Daoy (cell line): ENCODE measurements at regions not wholly inside any gene's neighbourhood (a gene's known extent, or its start where the extent isn't known, plus 50 kb on each side); places are given as distances from the start of the nearest gene placed in this dataset.
"Not testable (repeated sequence)": the region's sequence is repeated elsewhere in the genome, so short reads cannot be mapped to it uniquely, and the experiment has no call there.

ENCODE experiments used
- DNase-seq: peaks from one replicate; pipeline ENCODE4 v3.0.0-alpha.2; 2015; ENCODE audit warnings: low read depth

DNA sequence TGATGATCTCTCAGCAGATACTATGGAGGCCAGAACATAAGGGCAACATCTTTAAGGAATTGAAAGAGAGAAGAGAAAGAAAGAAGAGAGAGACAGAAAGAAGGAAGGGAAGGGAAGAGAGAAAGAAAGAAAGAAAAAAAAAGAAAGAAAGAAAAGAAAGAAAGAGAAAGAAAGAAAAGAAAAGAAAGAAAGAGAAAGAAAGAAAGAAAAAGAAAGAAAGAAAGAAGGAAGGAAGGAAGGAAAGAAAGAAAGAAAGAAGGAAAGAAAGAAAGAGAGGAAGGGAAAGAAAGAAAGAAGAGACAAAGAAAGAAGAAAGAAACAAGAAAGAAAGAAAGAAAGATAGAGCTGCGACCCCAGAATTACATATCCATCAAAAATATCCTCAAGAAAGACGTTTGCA, 124.9 kb downstream of the CPZ start:
- not testable (repeated sequence) for DNase-seq

DNA sequence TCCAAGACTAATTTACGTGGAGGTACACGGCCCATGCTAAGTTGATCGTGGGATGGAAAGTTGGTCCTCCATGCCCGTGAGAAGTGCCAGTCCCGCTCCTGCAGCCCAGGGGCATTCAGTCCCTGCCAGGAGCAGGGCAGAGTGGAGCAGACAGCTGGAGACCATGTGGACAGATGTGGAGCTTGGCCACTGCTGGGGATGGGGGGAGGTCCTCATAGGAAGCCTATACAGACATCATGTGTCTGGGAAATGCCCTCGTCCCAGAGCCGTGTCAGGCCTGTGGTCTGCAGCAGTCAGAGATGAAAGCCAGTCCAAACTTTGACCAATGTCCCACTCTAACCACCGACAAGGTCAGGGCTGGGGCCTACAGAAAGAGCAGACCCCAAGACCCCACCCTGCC, 118.4 kb downstream of the CPZ start:
- DNase-seq: no peak

DNA sequence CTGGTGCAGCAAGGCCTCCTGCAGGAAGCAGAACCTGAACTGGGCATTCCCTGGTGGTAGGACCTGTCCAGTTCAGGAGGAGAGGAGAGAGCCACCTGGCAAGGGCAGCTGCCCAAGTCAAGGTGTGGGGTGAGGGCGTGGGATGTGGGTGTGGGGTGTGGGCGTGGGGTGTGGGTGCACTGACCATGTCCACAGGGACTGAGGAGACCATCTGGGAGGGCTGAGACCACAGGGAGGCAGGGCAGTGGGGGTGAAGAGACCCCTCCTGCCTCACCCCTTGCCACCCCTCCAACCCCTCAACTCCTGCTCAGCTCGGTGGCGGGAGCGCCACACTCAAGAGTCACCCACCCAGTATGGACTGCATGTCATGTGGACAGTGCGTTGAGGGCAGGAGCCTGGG, 117.9 kb downstream of the CPZ start:
- no peak for DNase-seq

DNA sequence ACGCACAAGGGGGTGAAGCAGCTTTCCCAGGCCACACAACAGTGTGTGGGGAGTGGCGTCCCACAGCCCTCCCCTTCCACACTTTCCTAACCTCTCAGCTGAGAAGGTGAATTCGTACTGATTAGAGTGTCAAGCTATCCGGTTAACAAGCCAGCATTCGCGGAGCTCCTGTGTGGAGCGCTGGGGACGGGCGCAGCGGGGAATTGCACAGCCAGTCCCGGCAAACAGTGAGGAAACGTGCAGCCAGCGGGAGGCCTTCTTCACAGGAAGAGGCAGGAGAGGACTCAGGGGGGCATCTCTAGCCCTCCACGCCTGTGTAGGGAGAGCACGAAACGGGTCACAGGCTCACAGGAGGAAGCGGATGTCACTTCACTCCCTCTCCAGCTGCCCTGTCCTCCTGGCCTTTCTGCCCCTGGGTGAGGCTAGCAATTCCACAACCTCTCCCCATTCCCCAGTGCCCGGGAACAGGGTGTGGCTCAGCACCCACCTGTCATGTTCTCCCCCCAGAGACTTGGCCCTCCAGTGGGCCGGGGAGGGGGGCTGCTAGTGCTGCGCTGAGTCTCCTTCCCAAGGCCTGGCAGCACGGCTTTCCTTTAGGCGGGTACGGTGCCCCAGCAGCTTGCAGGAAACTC, 117.3 kb downstream of the CPZ start:
- DNase-seq: no peak

DNA sequence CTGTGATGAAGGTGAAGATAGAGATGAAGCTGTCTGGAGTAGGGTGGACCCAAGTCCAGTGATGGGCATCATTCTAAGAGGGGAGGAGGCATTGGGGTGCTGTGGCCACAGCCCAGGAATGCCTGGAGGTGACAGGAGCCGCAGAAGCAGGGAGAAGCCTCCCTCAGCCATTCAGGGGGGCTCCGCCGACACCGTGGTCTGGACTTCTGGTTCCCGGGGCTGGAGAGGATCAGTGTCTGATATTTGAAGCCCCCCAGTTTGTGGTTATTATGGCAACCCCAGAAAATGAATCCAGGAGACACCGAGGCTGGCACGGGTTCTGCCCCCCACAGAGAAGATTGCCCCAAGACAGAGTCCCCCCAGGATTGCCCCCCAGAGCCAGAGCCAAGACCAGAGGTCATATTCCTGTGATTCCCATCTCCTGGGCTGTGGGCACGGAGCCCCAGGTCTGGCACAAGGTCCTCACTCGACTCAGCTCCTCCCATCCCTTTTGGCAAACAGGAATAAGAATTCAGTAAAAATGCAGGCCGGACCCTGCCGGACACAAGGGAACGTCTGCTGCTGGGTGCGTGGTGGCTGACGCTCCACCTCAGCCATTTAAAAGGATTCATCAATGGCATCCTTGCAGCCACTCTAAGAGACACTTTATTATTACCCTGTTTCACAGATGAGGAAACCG, 116.6 kb downstream of the CPZ start:
- no peak for DNase-seq

DNA sequence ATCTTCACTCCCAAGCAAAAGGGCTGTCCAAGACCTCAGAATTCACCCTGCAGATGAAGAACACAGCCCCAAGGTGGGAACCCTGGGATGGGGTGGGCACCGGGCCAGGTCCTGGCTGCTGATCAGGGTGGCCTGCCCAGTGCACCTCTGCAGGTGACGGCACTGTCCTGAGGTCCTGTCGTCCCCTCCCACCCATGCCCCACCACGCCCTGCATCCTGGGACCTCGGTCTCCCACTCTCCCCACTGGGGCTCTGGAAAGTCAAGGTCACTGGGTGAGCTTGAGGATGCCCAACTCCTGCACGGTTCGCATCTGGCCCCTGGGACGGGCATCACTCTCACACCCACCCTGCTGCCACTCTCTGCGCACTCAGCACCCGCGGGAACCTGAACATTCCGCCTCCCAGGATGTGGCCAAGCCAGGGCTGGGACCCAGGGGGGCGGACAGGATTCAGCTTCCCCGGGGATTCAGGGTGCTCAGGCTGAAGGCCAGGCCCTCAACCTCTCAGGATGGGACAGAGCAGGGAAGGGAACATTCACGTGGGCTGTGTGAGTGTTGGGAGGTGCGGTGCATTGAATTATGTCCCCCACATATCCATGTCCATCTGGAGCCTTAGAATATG, 115.9 kb downstream of the CPZ start:
- DNase-seq: no peak

DNA sequence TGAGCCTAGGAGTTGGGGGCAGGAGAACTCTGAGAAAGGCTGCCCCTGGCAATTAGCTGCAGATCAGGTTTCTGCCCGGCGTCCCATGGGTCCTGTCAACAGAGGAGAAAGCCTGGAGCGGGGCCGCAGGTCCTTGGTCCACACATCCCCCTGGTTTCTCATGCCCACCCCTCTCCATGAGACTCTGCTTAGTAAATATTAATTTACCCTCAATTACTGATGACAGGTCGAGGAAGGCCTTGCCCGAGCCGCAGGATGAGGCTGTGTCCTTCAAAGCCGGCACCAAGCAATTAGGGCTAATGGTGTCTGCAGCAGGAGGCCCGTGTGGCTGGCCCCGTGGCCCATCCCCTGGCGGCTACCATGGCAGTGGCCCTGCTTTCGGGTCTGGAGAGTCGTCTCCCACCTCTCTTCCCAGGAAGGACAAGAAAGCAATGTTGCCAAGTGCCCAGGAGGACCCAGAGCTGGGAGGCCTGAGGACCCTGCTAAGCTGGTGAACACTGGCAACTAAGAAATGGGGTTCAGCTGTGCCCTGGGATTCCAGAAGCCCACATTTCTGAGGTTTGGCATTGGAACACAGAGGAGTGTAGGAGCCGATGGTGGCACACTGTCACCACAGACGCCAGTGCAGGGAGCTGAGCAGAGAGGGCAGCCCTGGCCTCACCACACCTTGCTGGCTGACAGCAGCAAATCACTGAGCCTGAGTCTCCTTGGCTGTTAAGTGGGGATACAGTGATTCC, 114.6 kb downstream of the CPZ start:
- no peak for DNase-seq

DNA sequence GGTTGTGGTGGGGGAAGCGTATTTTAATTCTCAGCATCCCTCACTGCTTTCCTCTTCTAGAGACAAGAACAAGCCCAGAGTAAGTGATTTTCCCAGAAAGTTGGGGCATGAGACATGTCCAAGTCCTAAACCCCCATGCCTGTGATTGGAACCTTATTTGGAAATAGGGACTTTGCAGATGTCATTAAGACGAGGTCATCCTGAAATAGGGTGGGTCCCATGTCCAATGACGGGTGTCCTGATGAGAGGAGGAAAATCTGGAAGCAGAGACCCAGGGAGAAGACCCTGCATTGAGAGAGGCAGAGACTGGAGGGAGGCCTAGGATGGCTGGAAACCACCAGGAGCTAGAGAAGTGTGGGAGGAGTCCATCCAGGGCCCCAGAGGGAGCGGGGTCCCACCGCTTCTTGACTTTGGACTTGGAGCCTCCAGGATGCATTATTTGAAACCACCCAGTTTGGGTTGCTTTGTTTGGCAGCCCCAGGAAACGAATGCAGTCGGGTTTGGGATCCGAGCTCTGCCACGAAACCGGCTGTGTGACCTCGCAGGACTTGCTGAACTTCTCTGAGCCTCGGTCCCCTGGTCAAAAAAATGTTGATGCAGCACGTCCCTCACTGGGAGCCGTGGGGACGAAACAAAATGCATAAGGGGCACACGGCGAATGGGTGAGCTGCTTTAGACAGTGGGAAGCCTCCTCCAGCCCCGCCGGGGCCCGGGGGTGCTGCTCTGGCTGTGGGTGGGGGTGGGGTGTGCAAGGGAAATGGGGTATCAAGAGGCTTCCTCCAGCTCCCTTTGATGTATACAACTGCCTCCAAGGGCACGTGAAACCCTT, 113.9 kb downstream of the CPZ start:
- no peak for DNase-seq

DNA sequence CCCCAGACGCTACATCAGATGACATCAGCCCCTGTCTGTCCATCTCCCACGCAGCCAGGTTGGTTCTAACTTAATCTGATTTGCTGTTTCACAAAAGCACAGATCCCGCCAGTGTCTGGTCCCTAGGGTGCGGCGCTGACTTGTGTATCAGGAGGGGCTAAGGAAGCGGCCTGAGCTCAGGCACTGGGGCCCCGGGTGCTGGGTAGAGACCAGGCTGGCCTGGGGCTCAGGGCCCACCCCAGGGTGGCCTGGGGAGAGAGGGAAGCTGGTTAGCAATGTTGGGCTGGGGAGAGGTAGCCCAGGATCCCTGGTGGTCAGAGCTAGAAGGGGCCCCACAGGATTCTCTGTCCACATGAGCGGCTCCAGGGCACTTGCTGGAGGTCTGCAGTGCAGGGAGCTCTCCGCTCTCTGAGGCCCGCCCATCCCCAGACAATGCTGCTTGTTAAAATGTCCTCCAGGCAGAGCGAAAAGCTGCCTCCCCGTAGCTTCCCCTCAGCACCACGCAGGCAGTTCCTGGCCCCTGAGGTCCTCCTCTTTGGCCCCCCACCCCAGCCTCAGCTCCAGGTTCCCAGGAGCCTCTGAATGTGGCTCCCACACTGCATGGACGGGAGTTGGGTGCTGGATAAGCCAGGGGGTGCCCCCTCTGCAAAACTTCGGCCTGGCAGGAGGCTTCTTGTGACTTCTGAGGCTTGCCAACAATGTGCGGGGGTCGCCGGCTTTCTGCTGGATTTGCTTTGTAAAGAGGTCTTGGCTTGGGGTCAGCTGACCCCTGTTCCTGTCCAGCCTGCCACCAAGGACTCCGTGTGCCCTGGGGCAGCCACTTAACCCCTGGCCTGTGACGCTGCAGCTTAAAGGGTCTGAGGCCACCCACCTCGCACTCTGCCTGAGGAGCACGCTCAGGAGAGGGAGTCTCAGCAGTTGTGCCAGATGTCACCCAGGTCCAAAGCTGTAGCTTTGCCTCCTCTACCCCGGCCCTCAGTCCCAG, 112.9 kb downstream of the CPZ start:
- no peak for DNase-seq

DNA sequence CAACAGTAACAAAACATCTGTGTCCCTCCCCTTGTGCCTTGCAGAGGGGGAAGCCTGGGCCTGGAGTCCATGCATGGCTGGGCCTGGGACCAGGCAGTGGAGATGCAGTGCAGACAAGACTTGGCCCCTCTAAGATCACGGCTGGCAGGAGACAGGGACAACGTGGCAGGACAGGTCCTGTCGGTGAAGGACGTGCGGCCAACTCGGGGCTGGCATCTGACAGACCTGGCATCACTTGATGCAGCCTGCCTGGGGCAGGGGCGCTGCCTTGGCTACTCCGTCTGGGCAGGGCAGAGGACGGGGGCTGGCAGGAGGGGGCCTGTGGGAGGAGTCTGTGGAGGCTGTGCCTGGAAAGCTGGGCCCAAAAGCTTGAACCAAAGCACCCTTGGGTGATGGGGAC, 112.1 kb downstream of the CPZ start:
- DNase-seq: no peak

DNA sequence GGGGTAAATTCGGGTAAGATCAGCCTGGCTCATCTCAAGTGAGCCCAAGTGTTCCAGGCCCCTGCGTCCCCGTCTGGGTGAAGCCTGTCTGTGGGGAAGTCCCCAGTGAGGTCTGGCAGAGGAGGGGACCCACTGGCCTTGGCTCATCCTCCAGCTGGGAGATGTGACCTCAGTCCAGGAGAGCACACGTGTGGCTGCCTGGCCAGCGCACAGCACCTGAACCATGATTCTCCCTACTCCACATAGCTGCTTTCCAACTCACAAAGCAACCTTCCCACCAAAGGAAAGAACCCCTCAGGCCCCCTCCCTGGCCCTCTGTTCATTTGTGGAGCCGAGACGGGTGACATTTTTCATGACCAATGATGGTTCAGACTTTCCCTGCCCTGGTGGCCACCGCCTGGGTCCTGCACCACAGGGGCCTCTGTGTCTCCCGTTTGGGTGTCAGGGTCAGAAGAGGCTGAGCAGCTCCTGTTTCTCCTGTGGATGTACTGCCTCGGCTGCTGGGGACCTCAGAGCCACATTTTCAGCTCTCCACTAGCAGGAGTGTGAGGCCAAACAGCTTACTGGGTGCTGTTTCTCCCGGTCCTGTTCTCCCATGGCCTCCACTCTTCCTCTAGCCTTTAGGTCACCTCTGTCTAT, 111.4 kb downstream of the CPZ start:
- no peak for DNase-seq

DNA sequence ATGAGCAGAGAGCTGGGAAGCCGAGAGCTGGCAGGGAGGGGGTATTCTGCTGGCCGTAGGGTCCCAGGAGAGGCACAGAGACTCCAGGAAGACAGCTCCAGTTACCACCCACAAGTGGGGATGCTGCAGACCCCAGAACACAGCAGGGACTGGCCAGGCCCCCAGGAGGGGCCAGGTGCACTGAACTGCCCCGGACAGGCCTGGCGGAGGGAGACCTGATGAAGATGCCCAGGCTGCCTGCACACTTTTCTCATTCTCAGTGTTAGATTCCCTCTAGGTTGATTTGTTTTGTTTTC, 110.8 kb downstream of the CPZ start:
- no peak for DNase-seq

DNA sequence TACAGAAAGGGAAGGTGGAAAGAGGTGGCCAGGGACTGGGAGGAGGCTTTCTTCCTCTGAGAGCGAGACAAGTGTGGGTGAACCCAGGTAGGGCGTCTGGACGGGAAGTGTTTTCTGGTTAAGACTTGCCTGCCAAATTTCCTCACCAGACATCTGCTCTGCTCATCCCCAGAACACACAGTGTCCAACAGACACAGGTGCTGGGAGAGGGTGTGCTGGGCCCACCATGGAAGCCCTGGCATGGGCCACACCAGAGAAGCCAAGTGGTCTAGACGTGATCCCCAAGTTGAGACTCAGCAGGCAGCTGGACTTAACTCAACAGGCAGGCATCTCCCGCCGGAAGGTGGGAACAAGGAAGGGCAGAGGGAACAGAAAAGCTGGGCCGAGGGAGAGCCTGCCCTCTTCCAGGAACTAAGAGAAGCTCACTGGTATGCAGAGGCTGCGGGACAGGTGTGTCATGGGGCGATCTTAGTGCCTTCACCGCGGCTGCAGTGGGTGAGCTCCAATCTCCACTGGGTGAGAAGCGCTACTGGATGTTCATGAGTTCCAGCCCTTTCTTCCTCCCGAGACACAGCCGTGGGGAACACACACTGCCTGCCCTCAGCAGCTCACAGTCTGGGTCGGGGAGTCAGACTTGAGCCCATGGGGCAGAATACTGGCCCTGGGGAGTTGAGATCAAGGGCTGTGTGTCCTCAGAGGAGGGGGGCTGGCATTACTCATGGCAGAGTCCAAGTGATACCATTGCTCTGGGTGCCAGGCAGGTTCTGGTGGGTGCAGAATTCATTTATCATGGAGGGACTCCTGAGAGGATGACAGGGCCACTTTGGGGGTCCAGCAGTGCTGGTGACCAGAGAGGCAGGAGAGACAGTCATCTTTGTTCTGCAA, 110.2 kb downstream of the CPZ start:
- no peak for DNase-seq

DNA sequence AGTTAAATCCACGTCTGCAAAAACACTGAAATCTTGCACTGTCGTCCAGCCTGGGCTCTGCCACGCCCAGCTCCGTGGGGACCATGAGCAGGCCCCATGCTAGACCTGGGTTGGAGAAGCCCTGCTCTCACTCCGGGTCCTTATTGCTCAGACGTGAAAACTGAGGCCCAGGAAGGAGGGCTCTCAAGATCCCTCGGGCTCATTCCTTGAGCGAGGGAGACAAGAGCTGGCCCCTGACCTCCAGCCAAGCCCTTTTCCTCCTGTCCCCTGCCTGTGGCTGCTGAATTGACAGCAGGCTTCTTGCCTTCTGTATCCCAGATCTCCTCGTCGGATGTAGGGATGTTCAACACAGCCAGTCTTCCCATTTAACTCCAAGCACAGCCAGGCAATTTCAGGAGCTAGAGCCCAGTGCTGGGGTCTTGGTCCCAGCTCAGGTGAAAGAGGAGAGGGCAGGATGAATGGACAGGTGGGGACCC, 109.5 kb downstream of the CPZ start:
- no peak for DNase-seq

DNA sequence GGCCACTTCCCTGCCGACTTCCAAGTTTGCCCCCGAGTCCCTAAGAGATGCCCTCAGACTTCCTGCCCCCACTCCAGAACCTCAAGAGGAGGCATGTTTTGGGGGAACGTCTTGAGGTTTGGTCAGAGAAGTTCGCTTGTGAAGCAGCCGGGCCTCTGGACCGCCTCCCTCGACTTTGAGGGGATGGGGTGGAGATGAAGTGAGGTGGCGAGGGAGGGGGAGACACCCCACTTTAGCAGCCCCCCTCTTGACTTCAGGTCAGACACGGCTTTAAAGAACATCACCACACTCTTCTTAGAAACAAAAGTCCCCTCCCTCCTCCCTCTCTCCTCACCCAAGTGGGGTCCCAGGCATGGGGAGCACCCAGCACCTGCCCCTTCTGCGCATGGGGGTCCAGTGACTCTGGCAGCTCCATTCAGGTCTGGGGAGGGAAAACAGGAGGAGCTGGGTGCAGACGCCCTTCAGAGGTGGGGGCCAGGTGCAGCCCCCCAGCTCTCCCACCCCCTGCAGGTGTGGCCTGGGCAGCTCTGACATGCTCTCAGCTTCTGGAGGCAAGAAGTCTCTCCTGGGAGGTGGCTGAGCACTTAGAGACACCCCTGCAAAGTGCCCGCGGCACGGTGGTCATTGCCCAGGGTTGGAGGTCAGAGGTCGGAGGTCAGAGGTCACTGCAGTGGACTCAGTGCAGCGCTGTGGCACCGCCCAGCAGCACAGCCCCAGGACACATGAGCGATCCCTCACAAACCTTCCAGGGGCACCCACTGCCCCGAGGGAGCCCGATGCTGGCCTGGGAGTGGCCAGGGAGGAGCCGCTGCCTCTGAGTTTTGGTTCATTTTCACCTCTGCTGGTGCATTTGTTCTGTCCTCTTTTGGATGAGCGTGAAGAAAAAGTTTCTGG, 108.8 kb downstream of the CPZ start:
- DNase-seq: no peak

DNA sequence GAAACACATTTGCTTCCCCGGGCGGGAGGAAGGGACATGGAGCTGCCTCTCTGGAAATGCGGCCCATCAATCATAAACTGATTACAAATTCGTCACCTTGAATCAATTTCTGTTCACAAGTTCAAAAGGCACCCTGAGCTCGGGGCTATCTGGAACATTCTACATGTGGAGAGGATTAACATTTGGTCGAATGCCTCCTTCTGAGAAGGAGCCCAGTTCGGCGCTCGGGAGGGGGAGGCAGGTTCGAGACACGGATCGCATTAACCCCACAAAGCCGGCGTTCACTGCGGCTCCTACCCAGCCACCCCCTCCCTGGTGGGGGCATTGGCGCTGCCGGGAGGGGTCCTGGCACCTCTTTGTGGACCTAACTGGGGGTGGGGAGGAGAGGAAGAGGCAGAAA, 108.0 kb downstream of the CPZ start:
- DNase-seq: no peak

DNA sequence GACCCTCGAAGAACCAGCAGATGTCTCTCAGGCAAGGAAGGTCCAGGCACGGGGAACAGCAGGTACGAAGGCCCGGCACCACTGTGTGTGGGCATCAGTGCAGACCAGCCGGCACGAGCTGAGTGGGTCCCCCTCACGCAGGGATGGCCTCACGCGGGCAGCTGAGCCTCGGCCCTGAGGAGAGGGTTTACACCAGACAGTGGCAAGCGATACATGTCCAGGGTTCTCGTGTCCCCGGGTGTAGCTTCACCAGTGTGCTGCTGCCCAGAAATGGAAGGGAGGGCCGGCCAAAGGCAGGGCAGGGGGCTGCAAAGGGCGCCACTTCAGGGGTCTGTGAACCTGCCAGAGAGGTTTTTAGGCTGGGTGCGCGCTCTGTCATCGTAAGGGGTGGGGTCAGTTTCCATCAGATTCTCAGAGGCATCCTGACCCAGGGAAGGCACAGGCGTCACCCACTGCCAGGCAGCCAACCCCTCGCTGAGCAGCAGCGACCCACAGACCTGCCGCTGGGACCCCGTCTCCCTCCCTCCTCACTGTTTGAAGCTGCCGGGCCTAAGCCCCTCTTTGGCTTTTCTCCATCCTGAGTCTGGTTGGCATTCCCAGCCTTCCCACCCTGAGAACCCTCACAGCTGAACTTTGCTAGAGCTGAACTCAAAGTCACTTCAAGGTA, 107.0 kb downstream of the CPZ start:
- DNase-seq: no peak

DNA sequence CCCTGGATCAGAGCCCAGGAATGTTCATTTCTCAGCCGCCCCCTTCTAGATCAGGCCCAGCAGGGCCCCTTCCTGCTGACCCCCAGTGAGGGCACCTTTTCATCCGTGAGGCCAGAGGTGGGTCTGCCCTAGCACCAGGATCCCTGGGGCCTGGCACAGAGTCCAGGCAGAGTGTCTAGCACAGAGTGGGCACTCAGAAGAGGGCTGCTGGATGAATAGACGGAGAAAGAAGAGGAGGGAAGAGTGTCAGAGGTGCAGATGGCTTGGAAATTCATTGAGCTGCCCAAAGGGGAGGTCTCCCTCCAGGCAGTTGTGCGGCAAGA, 106.5 kb downstream of the CPZ start:
- DNase-seq: no peak
